Fibroblast of mammary gland (primary cell): ENCODE measurements at regions not wholly inside any gene's neighbourhood (a gene's known extent, or its start where the extent isn't known, plus 50 kb on each side); places are given as distances from the start of the nearest gene placed in this dataset.
"Not testable (repeated sequence)": the region's sequence is repeated elsewhere in the genome, so short reads cannot be mapped to it uniquely, and the experiment has no call there.

Source experiments
- DNase-seq: peaks from one replicate; pipeline ENCODE4 v3.0.0-alpha.2; 2010; ENCODE audit warnings: low read depth
- H3K4me3 ChIP-seq: 2 replicates; pipeline ENCODE4 v1.5.1; 2011; ENCODE audit warnings: low read depth, mild to moderate bottlenecking, low read length, moderate library complexity; ENCODE audit not compliant: control insufficient read depth
- TF ChIP-seq, protein P1 (sequence below): conservative IDR thresholded peaks from 2 replicates; pipeline ENCODE4 v1.5.1; 2011; ENCODE audit warnings: low read depth, low read length, inconsistent platforms; ENCODE audit not compliant: control insufficient read depth, insufficient read depth

DNA sequence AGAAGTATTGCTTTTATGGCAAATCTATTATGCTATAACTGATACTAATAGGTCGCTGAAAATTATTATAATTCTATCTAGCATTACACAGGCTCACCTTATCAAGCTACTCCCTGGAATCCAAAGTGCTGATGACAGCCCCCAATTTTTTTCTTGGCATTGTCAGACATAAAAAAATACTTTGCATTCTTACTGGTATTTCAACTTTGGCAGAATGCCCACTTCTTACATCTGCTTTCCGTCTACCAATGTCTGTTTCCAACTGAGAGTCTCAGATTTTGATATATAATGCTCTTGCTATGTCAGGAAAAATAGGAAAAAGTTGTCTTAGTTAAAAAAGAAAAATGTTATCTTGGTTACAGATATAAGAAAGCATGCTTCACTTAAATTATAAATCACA lies 615.4 kb downstream of the C12orf50 start:
- DNase-seq: peak; percentile 12
- H3K4me3 ChIP-seq: no peak overlapping the region
- TF ChIP-seq, protein P1, sequence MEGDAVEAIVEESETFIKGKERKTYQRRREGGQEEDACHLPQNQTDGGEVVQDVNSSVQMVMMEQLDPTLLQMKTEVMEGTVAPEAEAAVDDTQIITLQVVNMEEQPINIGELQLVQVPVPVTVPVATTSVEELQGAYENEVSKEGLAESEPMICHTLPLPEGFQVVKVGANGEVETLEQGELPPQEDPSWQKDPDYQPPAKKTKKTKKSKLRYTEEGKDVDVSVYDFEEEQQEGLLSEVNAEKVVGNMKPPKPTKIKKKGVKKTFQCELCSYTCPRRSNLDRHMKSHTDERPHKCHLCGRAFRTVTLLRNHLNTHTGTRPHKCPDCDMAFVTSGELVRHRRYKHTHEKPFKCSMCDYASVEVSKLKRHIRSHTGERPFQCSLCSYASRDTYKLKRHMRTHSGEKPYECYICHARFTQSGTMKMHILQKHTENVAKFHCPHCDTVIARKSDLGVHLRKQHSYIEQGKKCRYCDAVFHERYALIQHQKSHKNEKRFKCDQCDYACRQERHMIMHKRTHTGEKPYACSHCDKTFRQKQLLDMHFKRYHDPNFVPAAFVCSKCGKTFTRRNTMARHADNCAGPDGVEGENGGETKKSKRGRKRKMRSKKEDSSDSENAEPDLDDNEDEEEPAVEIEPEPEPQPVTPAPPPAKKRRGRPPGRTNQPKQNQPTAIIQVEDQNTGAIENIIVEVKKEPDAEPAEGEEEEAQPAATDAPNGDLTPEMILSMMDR: no peak

- TF ChIP-seq, protein P1: no peak
- H3K4me3 ChIP-seq: no peak overlapping the region
- no peak for DNase-seq
These were observed 622.3 kb downstream of the C12orf50 start for GRCh38 chr12:87406926-87407325.

- H3K4me3 ChIP-seq: no peak overlapping the region
- DNase-seq: no peak
- TF ChIP-seq, protein P1: no peak
These were observed 623.3 kb downstream of the C12orf50 start for GRCh38 chr12:87405918-87406317.

DNA sequence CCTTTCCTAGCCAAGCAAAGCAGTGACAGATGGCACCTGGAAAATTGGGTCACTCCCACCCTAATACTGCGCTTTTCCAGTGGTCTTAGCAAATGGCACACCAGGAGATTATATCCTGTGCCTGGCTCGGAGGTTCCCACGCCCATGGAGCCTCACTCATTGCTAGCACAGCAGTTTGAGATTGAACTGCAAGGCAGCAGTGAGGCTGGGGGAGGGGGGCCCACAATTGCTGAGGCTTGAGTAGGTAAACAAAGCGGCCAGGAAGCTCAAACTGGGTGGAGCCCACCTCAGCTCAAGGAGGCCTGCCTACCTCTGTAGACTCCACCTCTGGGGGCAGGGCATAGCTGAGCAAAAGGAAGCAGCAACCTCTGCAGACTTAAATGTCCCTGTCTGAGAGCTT lies 635.0 kb downstream of the C12orf50 start:
- not testable (repeated sequence) for DNase-seq, H3K4me3 ChIP-seq

GRCh38 chr12:87388376-87388775 lies 640.8 kb downstream of the C12orf50 start:
- DNase-seq: no peak
- TF ChIP-seq, protein P1: no peak
- no peak overlapping the region for H3K4me3 ChIP-seq

GRCh38 chr12:87385322-87385721 lies 643.9 kb downstream of the C12orf50 start:
- TF ChIP-seq, protein P1: no peak
- DNase-seq: no peak
- no peak overlapping the region for H3K4me3 ChIP-seq

GRCh38 chr12:87384226-87384625 lies 645.0 kb downstream of the C12orf50 start:
- TF ChIP-seq, protein P1: no peak
- H3K4me3 ChIP-seq: no peak overlapping the region
- DNase-seq: no peak
